Sigmoid colon (tissue), 6 donors: ENCODE measurements at regions not wholly inside any gene's neighbourhood (a gene's known extent, or its start where the extent isn't known, plus 50 kb on each side); places are given as distances from the start of the nearest gene placed in this dataset.
A peak's percentile ranks its signal among the peaks of the same experiment; 100 is the strongest.

Experiments
- DNase-seq: peaks from one replicate; pipeline ENCODE4 v3.0.0-alpha.2; 2019
- H3K27ac ChIP-seq, 4 donors: fragments of 200-600 bp; sonication (generic); one replicate each; pipeline ENCODE4 v1.5.1; 2016 to 2019; ENCODE audit warnings: mild to moderate bottlenecking in 1 of 4
- H3K27me3 ChIP-seq, 3 donors: fragments of 200-600 bp; sonication (generic); one replicate each; pipeline ENCODE4 v1.5.1; 2019; ENCODE audit warnings: mild to moderate bottlenecking in 1 of 3
- H3K36me3 ChIP-seq, 4 donors: fragments of 200-600 bp; sonication (generic); one replicate each; pipeline ENCODE4 v1.5.1; 2016 to 2019
- H3K4me1 ChIP-seq, 4 donors: fragments of 200-600 bp; sonication (generic); one replicate each; pipeline ENCODE4 v1.5.1; 2017 to 2019
- H3K4me3 ChIP-seq, 4 donors: fragments of 200-600 bp; sonication (generic); one replicate each; pipeline ENCODE4 v1.5.1; 2017 to 2019; ENCODE audit warnings: mild to moderate bottlenecking in 2 of 4, moderate library complexity in 1 of 4
- H3K9me3 ChIP-seq, 4 donors: fragments of 200-600 bp in 3 of 4; sonication (generic) in 3 of 4; one replicate each; pipeline versions ENCODE4 v1.5.1 to v1.6.1; 2013 to 2019
- CTCF ChIP-seq, 4 experiments: fragments of 450-650 bp in 3 of 4; fragments of 200-600 bp in 1 of 4; IDR thresholded peaks; one replicate each; pipeline ENCODE4 v1.5.1; 2016 to 2019; ENCODE audit warnings: antibody characterized with exemption in 4 of 4, mild to moderate bottlenecking in 3 of 4, moderate library complexity in 2 of 4
- EP300 ChIP-seq, 4 donors: sonication (generic); formaldehyde crosslinking; IDR thresholded peaks; one replicate each; pipeline ENCODE4 v1.6.1; 2017; ENCODE audit warnings: antibody characterized with exemption in 4 of 4
- POLR2A ChIP-seq, 2 donors: fragments of 450-650 bp; IDR thresholded peaks; one replicate each; pipeline ENCODE4 v1.6.1; 2016; ENCODE audit warnings: antibody characterized with exemption in 2 of 2, mild to moderate bottlenecking in 2 of 2, moderate library complexity in 2 of 2
- POLR2AphosphoS5 ChIP-seq, 4 donors: sonication (generic); formaldehyde crosslinking; IDR thresholded peaks; one replicate each; pipeline ENCODE4 v1.6.1; 2017; ENCODE audit warnings: antibody characterized with exemption in 4 of 4
- WGBS, 2 donors: extraction: QIAGEN DNeasy Blood & Tissue Kit; methylation state at CpG; one replicate each; pipeline ENCODE4 v1.1.7; 2013; 5-methylcytosine and 5-hydroxymethylcytosine counted together
- intact Hi-C: fragments of 100-400 bp; cut with DNase I; formaldehyde crosslinking; loops from one replicate; pipeline ENCODE4 v1.15.1; 2023
- donor health status: healthy with polysubstance abuse.
- donor health status: healthy.

- Histone ChIP-seq H3K4me3 (peak overlapping the region in 1 of 4 donors; percentile 3), H3K36me3 (no peaks in the 10 kb centered on the region), H3K27ac (peak overlapping the region in 2 of 4 donors; percentile 12 to 59), H3K4me1 (peaks cover 0 to 29% (median 17%) of the 10 kb centered on the region in 4 donors), H3K9me3 (no peaks in the 10 kb centered on the region), H3K27me3 (no peaks in the 10 kb centered on the region)
- intact Hi-C loops, result no loop called here
- 77 to 88% methylated on average over 4 of the region's 4 CpGs for WGBS, 2 donors
- no peak for DNase-seq
- TF ChIP-seq POLR2AphosphoS5 (IDR thresholded peaks at IDR 0.05), result no peak
- TF ChIP-seq EP300 (IDR thresholded peaks at IDR 0.05), result no peak
- no peak for TF ChIP-seq POLR2A (IDR thresholded peaks at IDR 0.05)
- no peak for TF ChIP-seq CTCF (IDR thresholded peaks at IDR 0.05)
These were observed 200.2 kb downstream of the SPRY2 start for GRCh38 chr13:80140685-80141084.

- DNase-seq, result no peak
- intact Hi-C loops, result no loop called here
- TF ChIP-seq POLR2A (IDR thresholded peaks at IDR 0.05), result no peak
- no peak for TF ChIP-seq EP300 (IDR thresholded peaks at IDR 0.05)
- no peak overlapping the region for H3K4me3 ChIP-seq
- H3K27me3 ChIP-seq, result no peaks in the 10 kb centered on the region
- H3K9me3 ChIP-seq, result no peaks in the 10 kb centered on the region
- 88 to 93% methylated on average over 2 of the region's 2 CpGs for WGBS, 2 donors
- peaks cover 0 to 19% (median 13%) of the 10 kb centered on the region in 4 donors for H3K4me1 ChIP-seq
- H3K36me3 ChIP-seq, result no peaks in the 10 kb centered on the region
- no peak overlapping the region for H3K27ac ChIP-seq
These were observed 201.7 kb downstream of the SPRY2 start for GRCh38 chr13:80139196-80139595.

- DNase-seq, result no peak
- intact Hi-C loops, result no loop called here
- H3K4me3 ChIP-seq, result no peak overlapping the region
- H3K9me3 ChIP-seq, result no peaks in the 10 kb centered on the region
- 74 to 78% methylated on average over 3 of the region's 3 CpGs for WGBS, 2 donors
- no peaks in the 10 kb centered on the region for H3K36me3 ChIP-seq
- H3K4me1 ChIP-seq, result peaks cover 0 to 31% (median 18%) of the 10 kb centered on the region in 4 donors
- H3K27ac ChIP-seq, result no peak overlapping the region
- TF ChIP-seq CTCF (IDR thresholded peaks at IDR 0.05) (no peak), POLR2AphosphoS5 (IDR thresholded peaks at IDR 0.05) (no peak), POLR2A (IDR thresholded peaks at IDR 0.05) (no peak), EP300 (IDR thresholded peaks at IDR 0.05) (no peak)
- no peaks in the 10 kb centered on the region for H3K27me3 ChIP-seq
These were observed 202.9 kb downstream of the SPRY2 start for GRCh38 chr13:80137994-80138393.

- H3K36me3 ChIP-seq, result no peaks in the 10 kb centered on the region
- intact Hi-C loops, result no loop called here
- 64 to 77% methylated on average over 2 of the region's 2 CpGs for WGBS, 2 donors
These were observed 206.6 kb downstream of the SPRY2 start for GRCh38 chr13:80134346-80134745.

GRCh38 chr13:80133631-80134261 lies 207.2 kb downstream of the SPRY2 start:
- 9 to 45% methylated on average over 6 of the region's 6 CpGs for WGBS, 2 donors
- Histone ChIP-seq H3K4me1 (peaks cover 0 to 22% (median 7%) of the 10 kb centered on the region in 4 donors), H3K27ac (peak overlapping the region; percentile 57 to 68 (median 58)), H3K36me3 (no peaks in the 10 kb centered on the region), H3K9me3 (no peaks in the 10 kb centered on the region), H3K4me3 (peak overlapping the region in 2 of 4 donors; percentile 6 to 26), H3K27me3 (no peaks in the 10 kb centered on the region)
- intact Hi-C loops, result no loop called here
- no peak for DNase-seq
- TF ChIP-seq POLR2A (IDR thresholded peaks at IDR 0.05), result no peak
- TF ChIP-seq CTCF (IDR thresholded peaks at IDR 0.05), result no peak
- no peak for TF ChIP-seq POLR2AphosphoS5 (IDR thresholded peaks at IDR 0.05)
- no peak for TF ChIP-seq EP300 (IDR thresholded peaks at IDR 0.05)

More at GRCh38 chr13:80134346-80134745, 206.6 kb downstream of the SPRY2 start:
- Histone ChIP-seq H3K4me1 (peaks cover 0 to 22% (median 7%) of the 10 kb centered on the region in 4 donors), H3K9me3 (no peaks in the 10 kb centered on the region), H3K4me3 (no peak overlapping the region), H3K27ac (peak overlapping the region; percentile 57 to 68 (median 58)), H3K27me3 (no peaks in the 10 kb centered on the region)
- TF ChIP-seq CTCF (IDR thresholded peaks at IDR 0.05) (no peak), POLR2A (IDR thresholded peaks at IDR 0.05) (no peak), EP300 (IDR thresholded peaks at IDR 0.05) (no peak), POLR2AphosphoS5 (IDR thresholded peaks at IDR 0.05) (no peak)
- DNase-seq, result no peak
